ENCODE measurements at regions not wholly inside any gene's neighbourhood (a gene's known extent, or its start where the extent isn't known, plus 50 kb on each side); places are given as distances from the start of the nearest gene placed in this dataset.

- no peak for DNase-seq (ENCODE audit: low read depth in 3 of 3)
These were observed 55.4 kb upstream of the SCEL start for GRCh38 chr13:77480066-77480465.

- no peak for DNase-seq (ENCODE audit: low read depth in 3 of 3)
These were observed 56.2 kb upstream of the SCEL start for GRCh38 chr13:77479326-77479725.

- DNase-seq (ENCODE audit: low read depth in 3 of 3): no peak
These were observed 58.1 kb upstream of the SCEL start for GRCh38 chr13:77477299-77477848.

- no peak for DNase-seq (ENCODE audit: low read depth in 3 of 3)
These were observed 59.0 kb upstream of the SCEL start for GRCh38 chr13:77476456-77476855.

- DNase-seq (ENCODE audit: low read depth in 3 of 3): no peak
These were observed 60.0 kb upstream of the SCEL start for GRCh38 chr13:77475345-77476084.

- DNase-seq (ENCODE audit: low read depth in 3 of 3): no peak
These were observed 64.5 kb upstream of the SCEL start for GRCh38 chr13:77470986-77471385.

GRCh38 chr13:77466753-77467422 lies 68.6 kb upstream of the SCEL start:
- no peak for DNase-seq (ENCODE audit: low read depth in 3 of 3)

GRCh38 chr13:77465603-77466195 lies 69.8 kb upstream of the SCEL start:
- no peak for DNase-seq (ENCODE audit: low read depth in 3 of 3)

- no peak for DNase-seq (ENCODE audit: low read depth in 3 of 3)
These were observed 75.3 kb upstream of the SCEL start for GRCh38 chr13:77460195-77460594.

- DNase-seq (ENCODE audit: low read depth in 3 of 3): no peak
These were observed 75.9 kb upstream of the SCEL start for GRCh38 chr13:77459592-77459991.

GRCh38 chr13:77458736-77459135 lies 76.8 kb upstream of the SCEL start:
- no peak for DNase-seq (ENCODE audit: low read depth in 3 of 3)

- DNase-seq (ENCODE audit: low read depth in 3 of 3): no peak
These were observed 77.5 kb upstream of the SCEL start for GRCh38 chr13:77457966-77458365.

GRCh38 chr13:77456271-77456670 lies 79.2 kb upstream of the SCEL start:
- DNase-seq (ENCODE audit: low read depth in 3 of 3): no peak

- no peak for DNase-seq (ENCODE audit: low read depth in 3 of 3)
These were observed 86.2 kb upstream of the SCEL start for GRCh38 chr13:77449265-77449664.

- DNase-seq (ENCODE audit: low read depth in 3 of 3): no peak
These were observed 86.8 kb upstream of the SCEL start for GRCh38 chr13:77448689-77449088.

- DNase-seq (ENCODE audit: low read depth in 3 of 3): no peak
These were observed 92.0 kb upstream of the SCEL start for GRCh38 chr13:77443511-77443910.

GRCh38 chr13:77437267-77437666 lies 98.2 kb upstream of the SCEL start:
- DNase-seq (ENCODE audit: low read depth in 3 of 3): no peak

- DNase-seq (ENCODE audit: low read depth in 3 of 3): no peak
These were observed 101.2 kb upstream of the SCEL start for GRCh38 chr13:77434289-77434688.

- DNase-seq (ENCODE audit: low read depth in 3 of 3): no peak
These were observed 104.1 kb upstream of the SCEL start for GRCh38 chr13:77431449-77431848.

- no peak for DNase-seq (ENCODE audit: low read depth in 3 of 3)
These were observed 103.6 kb upstream of the MYCBP2 start for GRCh38 chr13:77430377-77430951.

- peak; percentile 2 to 47 (median 39) for DNase-seq (ENCODE audit: low read depth in 3 of 3)
These were observed 102.6 kb upstream of the MYCBP2 start for GRCh38 chr13:77429320-77430142.

- no peak for DNase-seq (ENCODE audit: low read depth in 3 of 3)
These were observed 98.8 kb upstream of the MYCBP2 start for GRCh38 chr13:77425705-77426104.
